HepG2 (cell line): ENCODE measurements at regions not wholly inside any gene's neighbourhood (a gene's known extent, or its start where the extent isn't known, plus 50 kb on each side); places are given as distances from the start of the nearest gene placed in this dataset.

Experiments used
- DRAP1 ChIP-seq: IDR thresholded peaks from 2 replicates; pipeline ENCODE4 v1.6.1; 2016; ENCODE audit warnings: missing genetic modification reagents, missing compliant biosample characterization
- FOXJ3 ChIP-seq: sonication (generic); formaldehyde crosslinking; IDR thresholded peaks from 2 replicates; pipeline ENCODE4 v1.4.0; 2020; ENCODE audit warnings: missing genetic modification reagents, mild to moderate bottlenecking, borderline replicate concordance
- FOXP4 ChIP-seq: sonication (generic); formaldehyde crosslinking; IDR thresholded peaks from 2 replicates; pipeline ENCODE4 v1.4.0; 2020; ENCODE audit warnings: missing genetic modification reagents
- NFE2L1 ChIP-seq: sonication (generic); formaldehyde crosslinking; IDR thresholded peaks from 2 replicates; pipeline ENCODE4 v1.4.0; 2020; ENCODE audit warnings: missing genetic modification reagents, mild to moderate bottlenecking, borderline replicate concordance
- ZNF281 ChIP-seq: sonication (generic); formaldehyde crosslinking; IDR thresholded peaks from 2 replicates; pipeline ENCODE4 v1.4.0; 2020; ENCODE audit warnings: missing genetic modification reagents, borderline replicate concordance
- ZNF558 ChIP-seq: sonication (generic); formaldehyde crosslinking; IDR thresholded peaks from 2 replicates; pipeline ENCODE4 v1.9.0; 2022; ENCODE audit warnings: mild to moderate bottlenecking, missing genetic modification reagents, borderline replicate concordance
- TF ChIP-seq, protein P1 (sequence below): sonication (generic); formaldehyde crosslinking; IDR thresholded peaks from 2 replicates; pipeline ENCODE4 v1.4.0; 2020; ENCODE audit warnings: missing genetic modification reagents, borderline replicate concordance
- TF ChIP-seq, protein P2 (sequence below): IDR thresholded peaks from 2 replicates; pipeline ENCODE4 v1.6.1; 2012; ENCODE audit warnings: inconsistent platforms
- TF ChIP-seq, protein P3 (sequence below): sonication (generic); formaldehyde crosslinking; IDR thresholded peaks from 2 replicates; pipeline ENCODE4 v1.9.0; 2021; ENCODE audit warnings: mild to moderate bottlenecking, missing genetic modification reagents

DNA sequence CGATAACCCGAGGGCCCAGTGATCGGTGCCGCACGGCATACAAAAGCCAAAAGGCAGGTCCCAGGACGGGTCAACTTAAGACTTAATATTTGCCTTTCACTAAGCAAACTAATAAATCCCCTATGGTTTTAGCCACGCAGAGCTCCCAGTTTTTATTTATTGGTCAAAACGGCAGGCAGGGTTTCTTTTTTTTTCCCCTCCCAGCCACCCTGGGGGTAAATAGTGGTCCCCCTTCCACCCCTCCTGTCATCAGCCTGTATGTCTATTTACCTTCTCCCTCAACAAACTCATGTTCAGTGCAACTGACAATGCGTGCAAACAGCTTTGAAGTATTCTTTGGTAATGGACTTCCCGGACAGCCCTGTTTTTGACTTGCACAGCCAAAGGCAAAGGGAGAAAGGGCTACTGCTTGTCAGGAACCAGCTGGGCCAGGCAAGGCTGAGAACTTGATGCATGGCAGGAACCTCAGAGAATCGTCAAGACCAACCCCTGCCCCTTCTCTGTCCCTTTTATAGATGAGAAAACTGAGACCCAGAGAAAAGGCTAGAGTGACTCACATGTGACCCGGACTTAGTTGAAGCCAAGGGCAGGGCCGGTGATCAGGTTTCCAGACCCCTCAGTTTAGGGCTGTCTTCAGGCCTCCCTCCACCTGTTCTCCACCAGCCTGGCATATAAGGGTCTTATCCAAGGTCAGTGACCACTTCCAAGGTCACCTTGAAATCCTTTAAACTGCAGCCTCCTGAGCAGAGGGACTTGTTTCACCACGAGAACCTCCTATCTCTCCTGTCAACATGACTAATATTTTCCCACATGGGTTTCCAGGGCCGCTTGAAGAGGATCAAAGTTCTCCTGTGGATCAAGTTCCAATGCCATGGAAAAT is 279.0 kb downstream of the SOX9 start (continued):
- TF ChIP-seq FOXP4 (peak; percentile 99), FOXJ3 (CRISPR knock-in tag) (peak; percentile 98), DRAP1 (CRISPR knock-in tag) (peak; percentile 70; the same call in 1 of the 2 replicates), ZNF558 (CRISPR knock-in tag) (peak; percentile 93; the same call in 1 of the 2 replicates), NFE2L1 (CRISPR knock-in tag) (no peak), ZNF281 (CRISPR knock-in tag) (peak; percentile 94)
- TF ChIP-seq, protein P1, sequence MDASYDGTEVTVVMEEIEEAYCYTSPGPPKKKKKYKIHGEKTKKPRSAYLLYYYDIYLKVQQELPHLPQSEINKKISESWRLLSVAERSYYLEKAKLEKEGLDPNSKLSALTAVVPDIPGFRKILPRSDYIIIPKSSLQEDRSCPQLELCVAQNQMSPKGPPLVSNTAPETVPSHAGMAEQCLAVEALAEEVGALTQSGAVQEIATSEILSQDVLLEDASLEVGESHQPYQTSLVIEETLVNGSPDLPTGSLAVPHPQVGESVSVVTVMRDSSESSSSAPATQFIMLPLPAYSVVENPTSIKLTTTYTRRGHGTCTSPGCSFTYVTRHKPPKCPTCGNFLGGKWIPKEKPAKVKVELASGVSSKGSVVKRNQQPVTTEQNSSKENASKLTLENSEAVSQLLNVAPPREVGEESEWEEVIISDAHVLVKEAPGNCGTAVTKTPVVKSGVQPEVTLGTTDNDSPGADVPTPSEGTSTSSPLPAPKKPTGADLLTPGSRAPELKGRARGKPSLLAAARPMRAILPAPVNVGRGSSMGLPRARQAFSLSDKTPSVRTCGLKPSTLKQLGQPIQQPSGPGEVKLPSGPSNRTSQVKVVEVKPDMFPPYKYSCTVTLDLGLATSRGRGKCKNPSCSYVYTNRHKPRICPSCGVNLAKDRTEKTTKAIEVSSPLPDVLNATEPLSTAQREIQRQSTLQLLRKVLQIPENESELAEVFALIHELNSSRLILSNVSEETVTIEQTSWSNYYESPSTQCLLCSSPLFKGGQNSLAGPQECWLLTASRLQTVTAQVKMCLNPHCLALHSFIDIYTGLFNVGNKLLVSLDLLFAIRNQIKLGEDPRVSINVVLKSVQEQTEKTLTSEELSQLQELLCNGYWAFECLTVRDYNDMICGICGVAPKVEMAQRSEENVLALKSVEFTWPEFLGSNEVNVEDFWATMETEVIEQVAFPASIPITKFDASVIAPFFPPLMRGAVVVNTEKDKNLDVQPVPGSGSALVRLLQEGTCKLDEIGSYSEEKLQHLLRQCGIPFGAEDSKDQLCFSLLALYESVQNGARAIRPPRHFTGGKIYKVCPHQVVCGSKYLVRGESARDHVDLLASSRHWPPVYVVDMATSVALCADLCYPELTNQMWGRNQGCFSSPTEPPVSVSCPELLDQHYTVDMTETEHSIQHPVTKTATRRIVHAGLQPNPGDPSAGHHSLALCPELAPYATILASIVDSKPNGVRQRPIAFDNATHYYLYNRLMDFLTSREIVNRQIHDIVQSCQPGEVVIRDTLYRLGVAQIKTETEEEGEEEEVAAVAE (CRISPR knock-in tag): peak; percentile 80
- TF ChIP-seq, protein P2, sequence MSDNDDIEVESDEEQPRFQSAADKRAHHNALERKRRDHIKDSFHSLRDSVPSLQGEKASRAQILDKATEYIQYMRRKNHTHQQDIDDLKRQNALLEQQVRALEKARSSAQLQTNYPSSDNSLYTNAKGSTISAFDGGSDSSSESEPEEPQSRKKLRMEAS: peak; percentile 93
- TF ChIP-seq, protein P3, sequence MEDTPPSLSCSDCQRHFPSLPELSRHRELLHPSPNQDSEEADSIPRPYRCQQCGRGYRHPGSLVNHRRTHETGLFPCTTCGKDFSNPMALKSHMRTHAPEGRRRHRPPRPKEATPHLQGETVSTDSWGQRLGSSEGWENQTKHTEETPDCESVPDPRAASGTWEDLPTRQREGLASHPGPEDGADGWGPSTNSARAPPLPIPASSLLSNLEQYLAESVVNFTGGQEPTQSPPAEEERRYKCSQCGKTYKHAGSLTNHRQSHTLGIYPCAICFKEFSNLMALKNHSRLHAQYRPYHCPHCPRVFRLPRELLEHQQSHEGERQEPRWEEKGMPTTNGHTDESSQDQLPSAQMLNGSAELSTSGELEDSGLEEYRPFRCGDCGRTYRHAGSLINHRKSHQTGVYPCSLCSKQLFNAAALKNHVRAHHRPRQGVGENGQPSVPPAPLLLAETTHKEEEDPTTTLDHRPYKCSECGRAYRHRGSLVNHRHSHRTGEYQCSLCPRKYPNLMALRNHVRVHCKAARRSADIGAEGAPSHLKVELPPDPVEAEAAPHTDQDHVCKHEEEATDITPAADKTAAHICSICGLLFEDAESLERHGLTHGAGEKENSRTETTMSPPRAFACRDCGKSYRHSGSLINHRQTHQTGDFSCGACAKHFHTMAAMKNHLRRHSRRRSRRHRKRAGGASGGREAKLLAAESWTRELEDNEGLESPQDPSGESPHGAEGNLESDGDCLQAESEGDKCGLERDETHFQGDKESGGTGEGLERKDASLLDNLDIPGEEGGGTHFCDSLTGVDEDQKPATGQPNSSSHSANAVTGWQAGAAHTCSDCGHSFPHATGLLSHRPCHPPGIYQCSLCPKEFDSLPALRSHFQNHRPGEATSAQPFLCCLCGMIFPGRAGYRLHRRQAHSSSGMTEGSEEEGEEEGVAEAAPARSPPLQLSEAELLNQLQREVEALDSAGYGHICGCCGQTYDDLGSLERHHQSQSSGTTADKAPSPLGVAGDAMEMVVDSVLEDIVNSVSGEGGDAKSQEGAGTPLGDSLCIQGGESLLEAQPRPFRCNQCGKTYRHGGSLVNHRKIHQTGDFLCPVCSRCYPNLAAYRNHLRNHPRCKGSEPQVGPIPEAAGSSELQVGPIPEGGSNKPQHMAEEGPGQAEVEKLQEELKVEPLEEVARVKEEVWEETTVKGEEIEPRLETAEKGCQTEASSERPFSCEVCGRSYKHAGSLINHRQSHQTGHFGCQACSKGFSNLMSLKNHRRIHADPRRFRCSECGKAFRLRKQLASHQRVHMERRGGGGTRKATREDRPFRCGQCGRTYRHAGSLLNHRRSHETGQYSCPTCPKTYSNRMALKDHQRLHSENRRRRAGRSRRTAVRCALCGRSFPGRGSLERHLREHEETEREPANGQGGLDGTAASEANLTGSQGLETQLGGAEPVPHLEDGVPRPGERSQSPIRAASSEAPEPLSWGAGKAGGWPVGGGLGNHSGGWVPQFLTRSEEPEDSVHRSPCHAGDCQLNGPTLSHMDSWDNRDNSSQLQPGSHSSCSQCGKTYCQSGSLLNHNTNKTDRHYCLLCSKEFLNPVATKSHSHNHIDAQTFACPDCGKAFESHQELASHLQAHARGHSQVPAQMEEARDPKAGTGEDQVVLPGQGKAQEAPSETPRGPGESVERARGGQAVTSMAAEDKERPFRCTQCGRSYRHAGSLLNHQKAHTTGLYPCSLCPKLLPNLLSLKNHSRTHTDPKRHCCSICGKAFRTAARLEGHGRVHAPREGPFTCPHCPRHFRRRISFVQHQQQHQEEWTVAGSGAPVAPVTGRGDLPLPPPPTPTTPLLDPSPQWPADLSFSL (CRISPR knock-in tag): peak; percentile 41; the same call in 1 of the 2 replicates
